GM12872 (cell line): ENCODE measurements at regions not wholly inside any gene's neighbourhood (a gene's known extent, or its start where the extent isn't known, plus 50 kb on each side); places are given as distances from the start of the nearest gene placed in this dataset.

Source experiments
- CTCF ChIP-seq: IDR thresholded peaks from 3 replicates; pipeline ENCODE4 v1.5.1; 2011; ENCODE audit warnings: low read depth, mild to moderate bottlenecking, low read length, moderate library complexity; ENCODE audit not compliant: insufficient read depth

- TF ChIP-seq CTCF: no peak
Observed at GRCh38 chr2:177068967-177069366, 143.6 kb upstream of the HNRNPA3 start.

GRCh38 chr2:177072090-177072489, 140.5 kb upstream of the HNRNPA3 start:
- TF ChIP-seq CTCF: no peak

GRCh38 chr2:177073611-177074010, 139.0 kb upstream of the HNRNPA3 start:
- TF ChIP-seq CTCF: no peak

- TF ChIP-seq CTCF: no peak
Observed at GRCh38 chr2:177074099-177074710, 138.4 kb upstream of the HNRNPA3 start.

- no peak for TF ChIP-seq CTCF
Observed at GRCh38 chr2:177075254-177075653, 137.3 kb upstream of the HNRNPA3 start.

GRCh38 chr2:177076636-177077179, 135.9 kb upstream of the HNRNPA3 start:
- TF ChIP-seq CTCF: no peak

- TF ChIP-seq CTCF: no peak
Observed at GRCh38 chr2:177077778-177078177, 134.8 kb upstream of the HNRNPA3 start.
